IMR-90 (cell line): ENCODE measurements at regions not wholly inside any gene's neighbourhood (a gene's known extent, or its start where the extent isn't known, plus 50 kb on each side); places are given as distances from the start of the nearest gene placed in this dataset.

Experiments used
- ATAC-seq: fragments of 200-7000 bp; cut with Tn5 transposase; 2 replicates; pipeline ENCODE4 v1.9.1; 2020; ENCODE audit warnings: low read depth, mild to moderate bottlenecking, moderate library complexity
- BruUV-seq: library from RNA; stranded (reverse); fragments of 400-500 nt; replicated peaks from 2 replicates; lab custom pipeline; 2021; lab: Mats Ljungman, UMichigan
- CTCF ChIA-PET: fragments of 300-600 bp; formaldehyde crosslinking; extraction: SDS; loops from one replicate; lab custom pipeline; 2021; ENCODE audit warnings: antibody characterized with exemption; lab: Yijun Ruan, JAX
- POLR2A ChIA-PET: fragments of 300-600 bp; sonication (Branson Sonifier 250); formaldehyde crosslinking; loops from one replicate; lab custom pipeline; 2022; ENCODE audit warnings: antibody characterized with exemption; ENCODE audit not compliant: unreplicated experiment; lab: Charles Lee
- DNase-seq: peaks from one replicate; pipeline ENCODE4 v3.0.0; 2013
- H2AFZ ChIP-seq: replicated peaks from 2 replicates; pipeline ENCODE3; 2013; ENCODE audit warnings: low read length, mild to moderate bottlenecking; ENCODE audit not compliant: poor library complexity
- H2AK5ac ChIP-seq: 2 replicates; pipeline ENCODE4 v1.6.1; 2013; ENCODE audit warnings: low read depth, low read length, inconsistent platforms
- H2AK9ac ChIP-seq: replicated peaks from 2 replicates; pipeline ENCODE3; 2013; ENCODE audit warnings: mild to moderate bottlenecking, low read depth, low read length, moderate library complexity; ENCODE audit not compliant: poor library complexity
- H2BK120ac ChIP-seq: 2 replicates; pipeline ENCODE4 v1.6.1; 2013; ENCODE audit warnings: low read depth, low read length, inconsistent platforms
- H2BK15ac ChIP-seq: 3 replicates; pipeline ENCODE4 v1.6.1; 2013; ENCODE audit warnings: low read depth, low read length, inconsistent platforms
- H2BK20ac ChIP-seq: 2 replicates; pipeline ENCODE4 v1.6.1; 2013; ENCODE audit warnings: low read depth, mild to moderate bottlenecking, inconsistent platforms, low read length, moderate library complexity
- H2BK5ac ChIP-seq: 2 replicates; pipeline ENCODE4 v1.6.1; 2013; ENCODE audit warnings: mild to moderate bottlenecking, low read depth, low read length, inconsistent platforms; ENCODE audit not compliant: poor library complexity, severe bottlenecking
- H3K14ac ChIP-seq: replicated peaks from 2 replicates; pipeline ENCODE4 v1.6.1; 2013; ENCODE audit warnings: low read depth, low read length, inconsistent platforms
- H3K18ac ChIP-seq: 2 replicates; pipeline ENCODE4 v1.6.1; 2013; ENCODE audit warnings: low read depth, low read length, control low read depth
- H3K23ac ChIP-seq: 2 replicates; pipeline ENCODE4 v1.6.1; 2013; ENCODE audit warnings: low read depth, low read length, inconsistent platforms
- H3K27ac ChIP-seq: 2 replicates; pipeline ENCODE4 v1.5.1; 2013; ENCODE audit warnings: mild to moderate bottlenecking, control low read depth, low read length; ENCODE audit not compliant: insufficient read depth
- H3K27me3 ChIP-seq: 2 replicates; pipeline ENCODE4 v1.6.1; 2013; ENCODE audit warnings: low read length; ENCODE audit not compliant: control insufficient read depth, insufficient read depth
- H3K36me3 ChIP-seq: 2 replicates; pipeline ENCODE4 v1.6.1; 2013; ENCODE audit warnings: low read length, mixed read lengths; ENCODE audit not compliant: control insufficient read depth, insufficient read depth
- H3K4ac ChIP-seq: 2 replicates; pipeline ENCODE4 v1.6.1; 2013; ENCODE audit warnings: low read depth, low read length, inconsistent platforms
- H3K4me1 ChIP-seq: 2 replicates; pipeline ENCODE4 v1.6.1; 2013; ENCODE audit warnings: low read length, mixed read lengths; ENCODE audit not compliant: control insufficient read depth, insufficient read depth
- H3K4me2 ChIP-seq: 2 replicates; pipeline ENCODE4 v1.6.1; 2013; ENCODE audit warnings: low read depth, mild to moderate bottlenecking, control low read depth, low read length, moderate library complexity
- H3K4me3 ChIP-seq: 2 replicates; pipeline ENCODE4 v1.5.1; 2013; ENCODE audit warnings: low read depth, mild to moderate bottlenecking, control low read depth, low read length, moderate library complexity; ENCODE audit not compliant: insufficient read depth
- H3K56ac ChIP-seq: 2 replicates; pipeline ENCODE4 v1.6.1; 2013; ENCODE audit warnings: low read length, inconsistent platforms; ENCODE audit not compliant: insufficient read depth; ENCODE audit errors: extremely low read depth
- H3K79me1 ChIP-seq, 2 experiments: 2 replicates each; pipeline ENCODE4 v1.6.1; 2013; ENCODE audit warnings: low read length in 2 of 2, inconsistent platforms in 1 of 2, low read depth in 1 of 2
- H3K9ac ChIP-seq: 2 replicates; pipeline ENCODE4 v1.6.1; 2013; ENCODE audit warnings: low read depth, low read length, control low read depth
- H3K9me1 ChIP-seq: 2 replicates; pipeline ENCODE4 v1.6.1; 2013; ENCODE audit warnings: low read length, inconsistent platforms; ENCODE audit not compliant: insufficient read depth
- H3K9me3 ChIP-seq: 2 replicates; pipeline ENCODE4 v1.6.1; 2013; ENCODE audit warnings: low read length; ENCODE audit not compliant: control insufficient read depth, insufficient read depth
- H4K20me1 ChIP-seq: 2 replicates; pipeline ENCODE4 v1.6.1; 2013; ENCODE audit warnings: low read length, inconsistent platforms; ENCODE audit not compliant: insufficient read depth
- H4K5ac ChIP-seq: 2 replicates; pipeline ENCODE4 v1.6.1; 2013; ENCODE audit warnings: mild to moderate bottlenecking, low read depth, low read length, control low read depth
- H4K8ac ChIP-seq, 2 experiments: 2 replicates each; pipeline ENCODE4 v1.6.1; 2013; ENCODE audit warnings: low read depth in 2 of 2, low read length in 2 of 2, control low read depth in 1 of 2, inconsistent platforms in 1 of 2
- H4K91ac ChIP-seq: 2 replicates; pipeline ENCODE4 v1.6.1; 2013; ENCODE audit warnings: low read depth, low read length, inconsistent platforms; ENCODE audit not compliant: insufficient read depth
- BHLHE40 ChIP-seq: fragments of 150-350 bp; IDR thresholded peaks from 2 replicates; pipeline ENCODE4 v1.6.1; 2016; ENCODE audit warnings: mild to moderate bottlenecking, low read depth, low read length
- CEBPB ChIP-seq: IDR thresholded peaks from 2 replicates; pipeline ENCODE4 v1.6.1; 2012; ENCODE audit warnings: low read depth, low read length, improper control_type of control experiment
- CHD1 ChIP-seq: IDR thresholded peaks from 2 replicates; pipeline ENCODE4 v1.6.1; 2012; ENCODE audit warnings: low read depth, low read length, improper control_type of control experiment
- ELK1 ChIP-seq: fragments of 150-350 bp; IDR thresholded peaks from 2 replicates; pipeline ENCODE4 v1.6.1; 2016; ENCODE audit warnings: low read depth, mild to moderate bottlenecking, low read length, moderate library complexity, borderline replicate concordance
- FOS ChIP-seq: fragments of 150-350 bp; IDR thresholded peaks from 2 replicates; pipeline ENCODE4 v1.6.1; 2016; ENCODE audit warnings: low read depth, low read length
- MAFK ChIP-seq: IDR thresholded peaks from 2 replicates; pipeline ENCODE4 v1.6.1; 2012; ENCODE audit warnings: low read depth, low read length, improper control_type of control experiment
- MAZ ChIP-seq: IDR thresholded peaks from 2 replicates; pipeline ENCODE4 v1.6.1; 2012; ENCODE audit warnings: low read depth, mild to moderate bottlenecking, low read length, improper control_type of control experiment, moderate library complexity, borderline replicate concordance
- MXI1 ChIP-seq: IDR thresholded peaks from 2 replicates; pipeline ENCODE4 v1.6.1; 2012; ENCODE audit warnings: low read depth, mild to moderate bottlenecking, low read length, moderate library complexity, borderline replicate concordance
- NFE2L2 ChIP-seq: fragments of 150-350 bp; IDR thresholded peaks from 2 replicates; pipeline ENCODE4 v1.6.1; 2016; ENCODE audit warnings: low read depth, mild to moderate bottlenecking, low read length
- POLR2A ChIP-seq: IDR thresholded peaks from 2 replicates; pipeline ENCODE4 v1.6.1; 2012; ENCODE audit warnings: mild to moderate bottlenecking, low read depth, low read length
- RAD21 ChIP-seq: IDR thresholded peaks from 2 replicates; pipeline ENCODE4 v1.6.1; 2012; ENCODE audit warnings: low read length, improper control_type of control experiment
- RCOR1 ChIP-seq: IDR thresholded peaks from 2 replicates; pipeline ENCODE4 v1.6.1; 2012; ENCODE audit warnings: mild to moderate bottlenecking, low read length, improper control_type of control experiment; ENCODE audit not compliant: insufficient replicate concordance
- RFX5 ChIP-seq: IDR thresholded peaks from 2 replicates; pipeline ENCODE4 v1.8.0; 2012; ENCODE audit warnings: low read depth, mild to moderate bottlenecking, low read length, moderate library complexity
- SMC3 ChIP-seq: fragments of 150-350 bp; IDR thresholded peaks from 2 replicates; pipeline ENCODE4 v1.6.1; 2016; ENCODE audit warnings: low read depth, mild to moderate bottlenecking, antibody characterized with exemption, low read length, moderate library complexity
- USF2 ChIP-seq: fragments of 150-350 bp; IDR thresholded peaks from 2 replicates; pipeline ENCODE4 v1.6.1; 2017; ENCODE audit warnings: mild to moderate bottlenecking, antibody characterized with exemption, low read length, low read depth
- WGBS, 2 experiments: methylation state at CpG; one replicate each; pipeline versions ENCODE4 v1.1.5 to v1.1.7; 2013; ENCODE audit warnings: missing lambda C conversion rate in 2 of 2; ENCODE audit not compliant: insufficient read length in 1 of 2; ENCODE audit errors: extremely low coverage in 2 of 2; 5-methylcytosine and 5-hydroxymethylcytosine counted together
- dilution Hi-C: fragments of 300-500 bp; cut with HindIII; formaldehyde crosslinking; loops from one replicate; pipeline ENCODE4 v1.14.3; 2018; ENCODE audit warnings: low sequenced_read_pairs; ENCODE audit not compliant: unreplicated experiment
- in situ Hi-C: fragments of 300-500 bp; cut with MboI; formaldehyde crosslinking; loops from 3 replicates; pipeline ENCODE4 v1.14.3; 2019; ENCODE audit warnings: low sequenced_read_pairs, inconsistent platforms, mixed read lengths
- intact Hi-C: fragments of 100-400 bp; cut with micrococcal nuclease; formaldehyde crosslinking; loops from 2 replicates; pipeline ENCODE4 v1.10.0; 2022
- TF ChIP-seq, protein P1 (sequence below): conservative IDR thresholded peaks from 2 replicates; pipeline ENCODE4 v1.5.1; 2012; ENCODE audit warnings: mild to moderate bottlenecking, low read depth, low read length, improper control_type of control experiment

DNA sequence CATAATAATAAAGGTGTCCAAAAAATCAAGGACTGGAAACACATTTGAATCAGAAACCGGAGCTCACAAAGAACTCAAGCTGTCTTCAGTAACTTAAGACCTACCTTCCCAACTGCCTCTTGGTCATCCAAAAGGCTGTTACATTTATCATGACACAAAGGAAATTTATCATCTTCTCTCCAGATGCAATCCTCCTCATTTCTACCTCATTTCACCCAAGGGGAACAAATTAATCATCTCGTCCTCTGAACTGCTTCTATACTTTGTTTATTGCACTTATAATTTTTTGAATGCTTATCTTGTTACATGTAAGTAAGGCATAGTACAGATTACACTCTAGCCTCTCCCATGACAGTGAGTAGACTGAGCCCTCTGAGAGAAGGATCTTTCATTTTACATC, 105.1 kb upstream of the RGPD4 start:
- no TSS peak for BruUV-seq
- Histone ChIP-seq H2AFZ (no peak overlapping the region), H2AK9ac (no peak overlapping the region), H2BK5ac (no peak overlapping the region), H3K4me2 (no peak overlapping the region), H3K36me3 (no peaks in the 10 kb centered on the region), H3K4ac (no peak overlapping the region), H3K9me1 (no peaks in the 10 kb centered on the region), H4K8ac (no peak overlapping the region), H3K79me1 (no peaks in the 10 kb centered on the region), H3K9me3 (no peaks in the 10 kb centered on the region; the same call in 1 of the 2 replicates), H4K5ac (no peak overlapping the region), H3K14ac (no peak overlapping the region), H2AK5ac (no peak overlapping the region), H3K27ac (no peak overlapping the region), H3K9ac (no peak overlapping the region), H3K4me1 (no peaks in the 10 kb centered on the region), H3K56ac (no peak overlapping the region), H3K23ac (no peak overlapping the region), H3K18ac (no peak overlapping the region), H2BK15ac (no peak overlapping the region), H3K4me3 (no peak overlapping the region), H3K27me3 (no peaks in the 10 kb centered on the region), H2BK20ac (no peak overlapping the region), H4K20me1 (no peaks in the 10 kb centered on the region), H2BK120ac (no peak overlapping the region), H4K91ac (no peak overlapping the region)
- in situ Hi-C loops (no loop called here), dilution Hi-C loops (no loop called here), intact Hi-C loops (no loop called here)
- ATAC-seq (no peak), DNase-seq (no peak)
- WGBS, 2 experiments, result 40% methylated on average over 1 of the region's 2 CpGs; no CpG with 5 or more reads in 1 of the 2 experiments
- POLR2A ChIA-PET, result no interaction called here
- TF ChIP-seq MAZ (no peak), ELK1 (no peak), FOS (no peak), SMC3 (no peak), RFX5 (no peak), RCOR1 (no peak), CHD1 (no peak), MXI1 (no peak), MAFK (no peak), CEBPB (no peak), BHLHE40 (no peak), NFE2L2 (no peak), POLR2A (no peak), USF2 (no peak), RAD21 (no peak)
- TF ChIP-seq, protein P1, sequence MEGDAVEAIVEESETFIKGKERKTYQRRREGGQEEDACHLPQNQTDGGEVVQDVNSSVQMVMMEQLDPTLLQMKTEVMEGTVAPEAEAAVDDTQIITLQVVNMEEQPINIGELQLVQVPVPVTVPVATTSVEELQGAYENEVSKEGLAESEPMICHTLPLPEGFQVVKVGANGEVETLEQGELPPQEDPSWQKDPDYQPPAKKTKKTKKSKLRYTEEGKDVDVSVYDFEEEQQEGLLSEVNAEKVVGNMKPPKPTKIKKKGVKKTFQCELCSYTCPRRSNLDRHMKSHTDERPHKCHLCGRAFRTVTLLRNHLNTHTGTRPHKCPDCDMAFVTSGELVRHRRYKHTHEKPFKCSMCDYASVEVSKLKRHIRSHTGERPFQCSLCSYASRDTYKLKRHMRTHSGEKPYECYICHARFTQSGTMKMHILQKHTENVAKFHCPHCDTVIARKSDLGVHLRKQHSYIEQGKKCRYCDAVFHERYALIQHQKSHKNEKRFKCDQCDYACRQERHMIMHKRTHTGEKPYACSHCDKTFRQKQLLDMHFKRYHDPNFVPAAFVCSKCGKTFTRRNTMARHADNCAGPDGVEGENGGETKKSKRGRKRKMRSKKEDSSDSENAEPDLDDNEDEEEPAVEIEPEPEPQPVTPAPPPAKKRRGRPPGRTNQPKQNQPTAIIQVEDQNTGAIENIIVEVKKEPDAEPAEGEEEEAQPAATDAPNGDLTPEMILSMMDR, result no peak
- CTCF ChIA-PET, result no interaction called here
